ENCODE measurements at regions not wholly inside any gene's neighbourhood (a gene's known extent, or its start where the extent isn't known, plus 50 kb on each side); places are given as distances from the start of the nearest gene placed in this dataset.

DNA sequence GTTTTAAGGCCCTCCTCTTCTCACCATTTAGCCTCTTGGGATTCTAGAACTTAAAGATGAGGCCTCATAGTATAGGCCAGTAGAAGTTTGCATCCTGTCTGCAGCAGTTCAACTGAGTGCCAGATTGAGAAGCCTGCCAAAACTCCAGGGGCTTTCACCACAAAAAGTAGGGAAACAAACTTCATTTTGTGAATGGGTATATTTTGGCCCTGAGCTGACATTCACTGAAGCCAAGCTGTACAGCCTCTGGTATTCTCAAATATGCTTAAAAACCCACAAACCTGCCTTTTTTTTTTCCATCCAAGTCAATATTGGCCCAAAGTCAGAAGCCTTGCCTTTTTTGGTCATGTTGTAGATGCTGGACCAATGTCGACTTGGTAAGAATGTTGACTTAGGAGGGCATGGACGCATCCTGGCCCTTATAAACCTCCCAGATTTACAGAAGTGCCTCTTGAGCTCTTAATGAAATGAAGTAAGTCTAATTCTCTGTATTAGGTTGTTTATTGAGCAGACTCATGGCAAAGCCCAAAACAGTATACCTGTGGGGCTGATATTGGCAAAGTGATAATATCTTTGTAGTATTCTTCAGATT lies 337.5 kb downstream of the CHRM3 start:
- H3K4me3 Mint-ChIP-seq: no peak overlapping the region
- DNase-seq (ENCODE audit: low spot score in 2 of 2, unreplicated experiment in 2 of 2): no peak
- H3K9me3 Mint-ChIP-seq: peaks cover 7% of the 10 kb centered on the region
- no peaks in the 10 kb centered on the region for H3K36me3 Mint-ChIP-seq
- H3K27me3 Mint-ChIP-seq (ENCODE audit: low read depth): no peaks in the 10 kb centered on the region
- H3K27ac Mint-ChIP-seq: no peak overlapping the region
- TF ChIP-seq, protein P1, sequence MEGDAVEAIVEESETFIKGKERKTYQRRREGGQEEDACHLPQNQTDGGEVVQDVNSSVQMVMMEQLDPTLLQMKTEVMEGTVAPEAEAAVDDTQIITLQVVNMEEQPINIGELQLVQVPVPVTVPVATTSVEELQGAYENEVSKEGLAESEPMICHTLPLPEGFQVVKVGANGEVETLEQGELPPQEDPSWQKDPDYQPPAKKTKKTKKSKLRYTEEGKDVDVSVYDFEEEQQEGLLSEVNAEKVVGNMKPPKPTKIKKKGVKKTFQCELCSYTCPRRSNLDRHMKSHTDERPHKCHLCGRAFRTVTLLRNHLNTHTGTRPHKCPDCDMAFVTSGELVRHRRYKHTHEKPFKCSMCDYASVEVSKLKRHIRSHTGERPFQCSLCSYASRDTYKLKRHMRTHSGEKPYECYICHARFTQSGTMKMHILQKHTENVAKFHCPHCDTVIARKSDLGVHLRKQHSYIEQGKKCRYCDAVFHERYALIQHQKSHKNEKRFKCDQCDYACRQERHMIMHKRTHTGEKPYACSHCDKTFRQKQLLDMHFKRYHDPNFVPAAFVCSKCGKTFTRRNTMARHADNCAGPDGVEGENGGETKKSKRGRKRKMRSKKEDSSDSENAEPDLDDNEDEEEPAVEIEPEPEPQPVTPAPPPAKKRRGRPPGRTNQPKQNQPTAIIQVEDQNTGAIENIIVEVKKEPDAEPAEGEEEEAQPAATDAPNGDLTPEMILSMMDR (IDR thresholded peaks at IDR 0.05; ENCODE audit: unreplicated experiment): no peak
- peaks cover 59% of the 10 kb centered on the region for H3K4me1 Mint-ChIP-seq

DNA sequence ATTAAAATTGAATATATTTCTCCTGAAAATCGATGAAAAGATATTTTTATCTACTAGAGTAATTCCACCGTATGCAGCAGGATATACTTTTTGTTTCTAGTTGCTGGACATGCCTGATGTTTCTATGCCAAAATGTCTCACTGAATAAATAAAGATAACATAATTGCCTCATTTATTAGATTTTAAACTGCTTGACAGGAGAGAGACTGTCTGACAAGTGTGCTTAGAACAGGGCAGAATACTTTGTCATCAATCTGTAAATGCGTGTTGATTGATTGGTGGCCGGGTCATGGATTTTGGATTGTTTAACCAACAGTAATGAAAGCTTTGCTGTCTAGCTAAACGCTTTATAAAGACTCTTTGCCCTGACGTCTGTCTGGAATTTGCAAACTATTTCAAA lies 339.0 kb downstream of the CHRM3 start:
- Mint-ChIP-seq H3K27ac (peak overlapping the region; percentile 70), H3K36me3 (no peaks in the 10 kb centered on the region), H3K4me1 (peaks cover 51% of the 10 kb centered on the region), H3K9me3 (peaks cover 7% of the 10 kb centered on the region), H3K4me3 (no peak overlapping the region), H3K27me3 (ENCODE audit: low read depth) (no peaks in the 10 kb centered on the region)
- TF ChIP-seq, protein P1 (IDR thresholded peaks at IDR 0.05; ENCODE audit: unreplicated experiment): no peak
- no peak for DNase-seq (ENCODE audit: low spot score in 2 of 2, unreplicated experiment in 2 of 2)

DNA sequence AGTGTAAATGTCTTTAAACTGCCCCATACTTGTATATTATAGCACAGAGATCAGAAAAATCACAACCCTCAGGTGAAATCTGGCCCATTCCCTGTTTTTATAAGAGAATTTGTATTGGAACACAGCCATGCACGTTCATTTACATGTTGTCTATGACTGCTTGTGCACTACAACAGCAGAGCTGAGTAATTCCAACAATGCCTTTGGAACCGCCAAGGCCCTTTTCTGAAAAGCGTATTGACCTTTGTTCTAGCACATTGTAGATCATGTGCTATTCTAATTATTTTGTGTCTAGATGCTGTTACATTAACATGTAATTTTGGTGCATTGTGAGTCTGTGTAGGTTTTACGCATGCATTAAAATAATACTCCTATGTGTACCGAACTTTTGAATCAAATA lies 339.6 kb downstream of the CHRM3 start:
- TF ChIP-seq, protein P1 (IDR thresholded peaks at IDR 0.05; ENCODE audit: unreplicated experiment): no peak
- Mint-ChIP-seq H3K4me1 (peaks cover 48% of the 10 kb centered on the region), H3K27ac (peak overlapping the region; percentile 70), H3K9me3 (peaks cover 7% of the 10 kb centered on the region), H3K27me3 (ENCODE audit: low read depth) (no peaks in the 10 kb centered on the region), H3K36me3 (no peaks in the 10 kb centered on the region), H3K4me3 (no peak overlapping the region)
- DNase-seq (ENCODE audit: low spot score in 2 of 2, unreplicated experiment in 2 of 2): no peak

DNA sequence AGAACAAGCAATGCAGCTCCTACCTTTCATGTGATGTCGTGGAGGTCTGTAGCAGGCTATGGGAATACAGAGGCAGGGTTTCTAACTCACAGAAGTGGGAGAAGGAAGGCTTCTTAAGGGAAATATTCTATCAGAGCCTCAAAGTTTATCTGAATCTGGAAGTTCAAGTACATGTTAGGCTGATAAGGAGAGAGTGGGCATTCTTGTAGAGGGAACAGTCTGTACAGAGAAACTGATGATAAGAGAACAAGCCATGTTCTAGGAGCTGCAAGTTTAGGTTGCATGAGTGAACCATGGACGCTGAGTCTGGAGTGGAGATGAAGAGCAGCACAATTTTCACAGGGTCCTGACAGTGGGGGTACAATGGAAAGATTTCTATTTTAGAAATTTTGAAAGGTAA lies 344.0 kb downstream of the CHRM3 start:
- H3K27ac Mint-ChIP-seq: no peak overlapping the region
- DNase-seq (ENCODE audit: low spot score in 2 of 2, unreplicated experiment in 2 of 2): no peak
- H3K36me3 Mint-ChIP-seq: no peaks in the 10 kb centered on the region
- H3K4me1 Mint-ChIP-seq: peaks cover 32% of the 10 kb centered on the region
- H3K27me3 Mint-ChIP-seq (ENCODE audit: low read depth): no peaks in the 10 kb centered on the region
- TF ChIP-seq, protein P1 (IDR thresholded peaks at IDR 0.05; ENCODE audit: unreplicated experiment): no peak
- no peak overlapping the region for H3K4me3 Mint-ChIP-seq
- H3K9me3 Mint-ChIP-seq: peaks cover 7% of the 10 kb centered on the region

DNA sequence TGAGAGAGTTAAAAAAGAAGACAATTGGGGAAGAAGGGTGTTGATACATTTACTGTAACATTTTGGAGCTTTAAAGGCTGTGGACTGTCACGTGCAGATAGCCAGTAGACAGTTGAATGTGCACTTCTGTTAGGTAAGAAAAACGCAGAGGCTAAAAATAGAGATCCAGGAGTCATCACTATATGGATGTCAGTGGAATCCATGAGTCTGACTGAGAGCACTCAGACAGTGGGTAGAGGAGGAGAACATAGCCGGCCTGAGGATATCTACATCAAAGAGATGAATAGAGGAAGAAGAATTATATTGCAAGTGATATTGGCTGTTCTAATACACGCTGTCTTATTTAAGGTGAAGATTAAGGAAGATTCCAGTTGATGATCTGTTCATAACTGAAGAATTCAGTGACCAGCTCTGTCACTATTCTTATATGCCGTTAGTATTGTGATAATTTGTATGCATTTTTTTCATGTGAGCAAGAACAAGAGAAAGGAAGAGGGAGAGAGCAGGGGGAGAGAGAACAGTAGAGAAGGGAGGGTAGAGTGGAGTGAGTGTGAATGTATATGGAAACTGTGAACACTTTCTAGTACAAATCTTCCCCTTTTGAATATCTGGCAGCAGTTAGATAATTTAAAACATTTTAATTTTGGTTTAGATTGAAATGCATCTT lies 344.8 kb downstream of the CHRM3 start:
- H3K9me3 Mint-ChIP-seq: peaks cover 7% of the 10 kb centered on the region
- H3K27ac Mint-ChIP-seq: no peak overlapping the region
- no peaks in the 10 kb centered on the region for H3K27me3 Mint-ChIP-seq (ENCODE audit: low read depth)
- no peak overlapping the region for H3K4me3 Mint-ChIP-seq
- DNase-seq (ENCODE audit: low spot score in 2 of 2, unreplicated experiment in 2 of 2): no peak
- TF ChIP-seq, protein P1 (IDR thresholded peaks at IDR 0.05; ENCODE audit: unreplicated experiment): no peak
- no peaks in the 10 kb centered on the region for H3K36me3 Mint-ChIP-seq
- peaks cover 28% of the 10 kb centered on the region for H3K4me1 Mint-ChIP-seq

Data from mesothelial cell of epicardium (in vitro differentiated cells).